Keratinocyte (primary cell): ENCODE measurements at regions not wholly inside any gene's neighbourhood (a gene's known extent, or its start where the extent isn't known, plus 50 kb on each side); places are given as distances from the start of the nearest gene placed in this dataset.

ENCODE experiments used
- DNase-seq: peaks from one replicate; pipeline ENCODE4 v3.0.0-alpha.2; 2011; ENCODE audit warnings: low read depth, missing footprints, low spot score
- FAIRE-seq: peaks from 2 replicates; lab custom pipeline; 2011; peaks lifted over from hg19 to GRCh38; lab: Jason Lieb, UNC
- H2AFZ ChIP-seq: 2 replicates; pipeline ENCODE4 v1.6.0; 2012; ENCODE audit warnings: low read length, control low read depth, inconsistent platforms; ENCODE audit not compliant: control insufficient read depth
- H3K27ac ChIP-seq: 2 replicates; pipeline ENCODE4 v1.5.1; 2011; ENCODE audit warnings: low read length; ENCODE audit not compliant: control insufficient read depth, insufficient read depth
- H3K27me3 ChIP-seq: 3 replicates; pipeline ENCODE4 v1.6.0; 2011; ENCODE audit warnings: low read length; ENCODE audit not compliant: control insufficient read depth, insufficient read depth; ENCODE audit errors: extremely low read depth
- H3K36me3 ChIP-seq, 2 experiments: 2 replicates in 1 of 2; 3 replicates in 1 of 2; pipeline ENCODE4 v1.5.1; 2011; ENCODE audit warnings: low read length in 2 of 2, mild to moderate bottlenecking in 1 of 2; ENCODE audit not compliant: control insufficient read depth in 2 of 2, insufficient read depth in 2 of 2; ENCODE audit errors: extremely low read depth in 1 of 2
- H3K4me1 ChIP-seq: 3 replicates; pipeline ENCODE4 v1.5.1; 2011; ENCODE audit warnings: low read length; ENCODE audit not compliant: control insufficient read depth, insufficient read depth; ENCODE audit errors: extremely low read depth
- H3K4me2 ChIP-seq: 3 replicates; pipeline ENCODE4 v1.6.0; 2011; ENCODE audit warnings: low read depth, low read length; ENCODE audit not compliant: control insufficient read depth, insufficient read depth; ENCODE audit errors: extremely low read depth
- H3K4me3 ChIP-seq, 3 experiments: fragments of 200-600 bp in 1 of 3; sonication (generic) in 1 of 3; 2 replicates in 2 of 3; 3 replicates in 1 of 3; pipeline ENCODE4 v1.5.1; 2011 to 2016; ENCODE audit warnings: low read length in 3 of 3, mild to moderate bottlenecking in 3 of 3, control low read depth in 2 of 3, inconsistent platforms in 1 of 3, low read depth in 1 of 3, mixed read lengths in 1 of 3, mixed run types in 1 of 3, moderate library complexity in 1 of 3; ENCODE audit not compliant: control insufficient read depth in 2 of 3, insufficient read depth in 2 of 3; ENCODE audit errors: extremely low read depth in 1 of 3
- H3K79me2 ChIP-seq: 2 replicates; pipeline ENCODE4 v1.6.0; 2012; ENCODE audit warnings: low read length; ENCODE audit not compliant: control insufficient read depth, insufficient read depth
- H3K9ac ChIP-seq: 3 replicates; pipeline ENCODE4 v1.6.0; 2011; ENCODE audit warnings: low read length; ENCODE audit not compliant: control insufficient read depth, insufficient read depth; ENCODE audit errors: extremely low read depth
- H3K9me1 ChIP-seq: 3 replicates; pipeline ENCODE4 v1.6.0; 2011; ENCODE audit warnings: low read length; ENCODE audit not compliant: control insufficient read depth, insufficient read depth; ENCODE audit errors: extremely low read depth
- H3K9me3 ChIP-seq: 2 replicates; pipeline ENCODE4 v1.5.1; 2012; ENCODE audit warnings: low read depth, low read length; ENCODE audit not compliant: control insufficient read depth
- H4K20me1 ChIP-seq: 3 replicates; pipeline ENCODE4 v1.6.0; 2011; ENCODE audit warnings: low read length; ENCODE audit not compliant: control insufficient read depth, insufficient read depth; ENCODE audit errors: extremely low read depth
- EZH2 ChIP-seq: IDR thresholded peaks from one replicate; pipeline ENCODE4 v1.6.1; 2012; ENCODE audit warnings: inconsistent platforms, mild to moderate bottlenecking, low read length, moderate library complexity
- dilution Hi-C: fragments of 300-500 bp; cut with MboI; formaldehyde crosslinking; loops from one replicate; pipeline ENCODE4 v1.7.0; 2020; ENCODE audit warnings: low sequenced_read_pairs; ENCODE audit not compliant: extremely low pct_ligation_motif_present
- TF ChIP-seq, protein P1 (sequence below), 3 experiments: IDR thresholded peaks in 1 of 3; conservative IDR thresholded peaks in 1 of 3; optimal IDR thresholded peaks in 1 of 3; 2 replicates in 2 of 3; 3 replicates in 1 of 3; pipeline versions ENCODE3 to v1.5.1; 2011; ENCODE audit warnings: low read length in 3 of 3, mild to moderate bottlenecking in 3 of 3, moderate library complexity in 2 of 3, control low read depth in 1 of 3, inconsistent platforms in 1 of 3; ENCODE audit not compliant: insufficient read depth in 2 of 3; ENCODE audit errors: extremely low read depth in 1 of 3

DNA sequence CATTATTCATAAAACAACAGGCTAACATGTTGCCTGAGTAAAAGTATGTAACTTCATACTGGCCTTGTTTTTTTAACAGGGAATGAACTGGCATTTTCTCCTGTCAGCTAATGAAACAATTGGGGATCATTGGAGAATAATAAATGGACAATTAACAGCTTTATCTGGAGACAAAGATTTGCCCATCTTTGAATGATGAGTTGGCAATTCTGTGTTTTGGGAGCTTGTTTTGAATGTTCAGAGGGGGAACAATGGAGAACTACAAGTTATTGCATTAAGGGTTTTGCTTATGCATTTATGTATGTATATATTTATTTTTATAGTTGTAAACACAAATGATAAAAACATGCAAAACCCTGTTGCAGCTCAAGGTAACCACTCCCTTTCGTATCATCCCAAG, 150.3 kb downstream of the CBLN4 start:
- Histone ChIP-seq H2AFZ (no peak overlapping the region), H3K4me1 (no peaks in the 10 kb centered on the region), H3K4me3 (no peak overlapping the region), H4K20me1 (no peaks in the 10 kb centered on the region), H3K9me3 (no peaks in the 10 kb centered on the region), H3K4me2 (no peak overlapping the region), H3K27ac (no peak overlapping the region), H3K36me3 (no peaks in the 10 kb centered on the region), H3K9me1 (no peaks in the 10 kb centered on the region), H3K79me2 (no peaks in the 10 kb centered on the region), H3K27me3 (no peaks in the 10 kb centered on the region), H3K9ac (no peak overlapping the region)
- no peak for FAIRE-seq
- TF ChIP-seq EZH2, result no peak
- TF ChIP-seq, protein P1, sequence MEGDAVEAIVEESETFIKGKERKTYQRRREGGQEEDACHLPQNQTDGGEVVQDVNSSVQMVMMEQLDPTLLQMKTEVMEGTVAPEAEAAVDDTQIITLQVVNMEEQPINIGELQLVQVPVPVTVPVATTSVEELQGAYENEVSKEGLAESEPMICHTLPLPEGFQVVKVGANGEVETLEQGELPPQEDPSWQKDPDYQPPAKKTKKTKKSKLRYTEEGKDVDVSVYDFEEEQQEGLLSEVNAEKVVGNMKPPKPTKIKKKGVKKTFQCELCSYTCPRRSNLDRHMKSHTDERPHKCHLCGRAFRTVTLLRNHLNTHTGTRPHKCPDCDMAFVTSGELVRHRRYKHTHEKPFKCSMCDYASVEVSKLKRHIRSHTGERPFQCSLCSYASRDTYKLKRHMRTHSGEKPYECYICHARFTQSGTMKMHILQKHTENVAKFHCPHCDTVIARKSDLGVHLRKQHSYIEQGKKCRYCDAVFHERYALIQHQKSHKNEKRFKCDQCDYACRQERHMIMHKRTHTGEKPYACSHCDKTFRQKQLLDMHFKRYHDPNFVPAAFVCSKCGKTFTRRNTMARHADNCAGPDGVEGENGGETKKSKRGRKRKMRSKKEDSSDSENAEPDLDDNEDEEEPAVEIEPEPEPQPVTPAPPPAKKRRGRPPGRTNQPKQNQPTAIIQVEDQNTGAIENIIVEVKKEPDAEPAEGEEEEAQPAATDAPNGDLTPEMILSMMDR (optimal IDR thresholded peaks at IDR 0.05 in 1 of 3, IDR thresholded peaks at IDR 0.05 in 1 of 3, conservative IDR thresholded peaks at IDR 0.05 in 1 of 3; ENCODE audit: extremely low read depth in 1 of 3, insufficient read depth in 2 of 3, low read length in 3 of 3), result no peak
- no peak for DNase-seq
- dilution Hi-C loops, result no loop called here

DNA sequence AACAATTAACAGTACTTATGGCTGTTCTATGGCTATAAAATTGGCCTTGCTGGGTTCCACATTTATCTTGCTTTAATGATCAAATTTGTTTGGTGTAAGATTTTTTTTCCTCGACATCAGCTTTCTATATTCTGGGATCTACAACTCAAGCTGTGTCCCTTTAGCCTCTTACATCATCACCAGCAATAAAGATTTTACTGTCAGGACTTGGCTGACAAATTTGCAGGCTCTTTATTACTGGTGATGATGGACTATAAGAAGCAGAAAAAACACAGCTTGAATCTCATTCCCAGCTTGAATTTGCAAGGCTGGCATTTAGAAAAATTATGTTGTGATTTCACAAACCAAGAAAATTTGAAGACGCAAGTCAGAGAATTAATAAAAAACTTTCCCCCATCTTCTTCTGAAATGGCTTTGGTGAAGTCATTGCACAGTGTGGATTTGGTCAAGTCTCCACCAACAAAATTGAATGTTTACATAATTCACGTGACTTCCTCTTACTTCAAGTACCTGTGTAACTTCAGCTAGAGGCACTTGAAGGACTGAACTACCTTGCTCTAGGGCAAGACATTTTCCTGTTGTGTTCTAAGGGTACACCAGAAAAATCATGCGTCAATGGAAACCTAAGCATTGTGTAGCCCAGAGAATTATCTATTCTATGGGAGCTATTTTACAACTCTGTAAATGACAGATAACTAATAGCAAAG, 175.0 kb downstream of the CBLN4 start:
- Histone ChIP-seq H3K27me3 (no peaks in the 10 kb centered on the region), H3K9me3 (no peaks in the 10 kb centered on the region), H4K20me1 (no peaks in the 10 kb centered on the region), H3K9ac (no peak overlapping the region), H2AFZ (no peak overlapping the region), H3K4me3 (no peak overlapping the region), H3K27ac (no peak overlapping the region), H3K36me3 (no peaks in the 10 kb centered on the region), H3K4me2 (no peak overlapping the region), H3K79me2 (no peaks in the 10 kb centered on the region), H3K9me1 (no peaks in the 10 kb centered on the region), H3K4me1 (no peaks in the 10 kb centered on the region)
- TF ChIP-seq, protein P1 (optimal IDR thresholded peaks at IDR 0.05 in 1 of 3, IDR thresholded peaks at IDR 0.05 in 1 of 3, conservative IDR thresholded peaks at IDR 0.05 in 1 of 3; ENCODE audit: extremely low read depth in 1 of 3, insufficient read depth in 2 of 3, low read length in 3 of 3), result no peak
- no peak for TF ChIP-seq EZH2
- no peak for FAIRE-seq
- dilution Hi-C loops, result no loop called here
- DNase-seq, result no peak
